Osteoblast (primary cell): ENCODE measurements at regions not wholly inside any gene's neighbourhood (a gene's known extent, or its start where the extent isn't known, plus 50 kb on each side); places are given as distances from the start of the nearest gene placed in this dataset.
A peak's percentile ranks its signal among the peaks of the same experiment; 100 is the strongest.

Source experiments
- DNase-seq: peaks from one replicate; pipeline ENCODE4 v3.0.0; 2011; ENCODE audit warnings: low spot score, mixed read lengths; ENCODE audit not compliant: insufficient read length; ENCODE audit errors: missing footprints
- H2AFZ ChIP-seq: 2 replicates; pipeline ENCODE4 v1.6.0; 2011; ENCODE audit warnings: mild to moderate bottlenecking, low read length
- H3K27ac ChIP-seq: 2 replicates; pipeline ENCODE4 v1.5.1; 2011; ENCODE audit warnings: mild to moderate bottlenecking, low read depth, low read length, moderate library complexity
- H3K27me3 ChIP-seq: 2 replicates; pipeline ENCODE4 v1.6.0; 2012; ENCODE audit warnings: mild to moderate bottlenecking, control low read depth, inconsistent platforms, low read length, moderate library complexity; ENCODE audit not compliant: insufficient read depth
- H3K36me3 ChIP-seq: 2 replicates; pipeline ENCODE4 v1.5.1; 2011; ENCODE audit warnings: mild to moderate bottlenecking, low read length, control low read depth, moderate library complexity; ENCODE audit not compliant: insufficient read depth
- H3K4me1 ChIP-seq: 2 replicates; pipeline ENCODE4 v1.5.1; 2011; ENCODE audit warnings: mild to moderate bottlenecking, low read length, control low read depth, moderate library complexity; ENCODE audit not compliant: insufficient read depth
- H3K4me2 ChIP-seq: 2 replicates; pipeline ENCODE4 v1.6.0; 2011; ENCODE audit warnings: mild to moderate bottlenecking, low read length; ENCODE audit not compliant: insufficient read depth
- H3K4me3 ChIP-seq: fragments of 200-600 bp; sonication (generic); 3 replicates; pipeline ENCODE4 v1.5.1; 2012; ENCODE audit warnings: mild to moderate bottlenecking, low read length, inconsistent platforms; ENCODE audit not compliant: insufficient read depth
- H3K79me2 ChIP-seq: 2 replicates; pipeline ENCODE4 v1.6.0; 2012; ENCODE audit warnings: mild to moderate bottlenecking, low read length, control low read depth, inconsistent platforms; ENCODE audit not compliant: insufficient read depth
- H3K9me3 ChIP-seq: 2 replicates; pipeline ENCODE4 v1.5.1; 2011; ENCODE audit warnings: low read depth, low read length, control low read depth
- H4K20me1 ChIP-seq: 2 replicates; pipeline ENCODE4 v1.6.0; 2012; ENCODE audit warnings: mild to moderate bottlenecking, low read length, control low read depth; ENCODE audit not compliant: insufficient read depth
- CTCF ChIP-seq: IDR thresholded peaks from 2 replicates; pipeline ENCODE4 v1.5.1; 2011; ENCODE audit warnings: mild to moderate bottlenecking, low read depth, low read length, moderate library complexity; ENCODE audit errors: extremely low read depth

DNA sequence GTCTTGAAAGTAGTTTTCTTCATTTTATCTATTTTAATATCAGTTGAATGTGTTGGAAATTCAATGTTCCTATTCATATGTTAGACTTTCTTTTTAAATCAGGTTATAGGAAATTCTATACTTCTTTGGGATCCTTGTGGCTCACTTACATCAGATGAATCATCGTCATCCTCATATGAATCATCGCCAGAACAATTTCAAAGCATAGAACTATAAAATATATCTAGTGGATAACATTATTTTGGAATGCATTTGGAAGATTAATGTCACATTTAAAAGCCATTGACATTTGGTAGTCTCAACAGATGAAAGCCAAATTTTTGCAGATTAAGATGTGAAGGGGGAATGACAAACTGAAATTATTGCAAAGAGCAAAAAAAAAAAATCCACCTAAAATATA, 94.1 kb downstream of the FAM161A start:
- H2AFZ ChIP-seq: no peak overlapping the region
- H3K4me1 ChIP-seq: peaks cover 12% of the 10 kb centered on the region
- peak overlapping the region; percentile 1 for H3K4me2 ChIP-seq
- no peak overlapping the region for H3K4me3 ChIP-seq
- DNase-seq: peak; percentile 82
- H3K27me3 ChIP-seq: no peaks in the 10 kb centered on the region
- H3K9me3 ChIP-seq: no peaks in the 10 kb centered on the region
- H3K36me3 ChIP-seq: no peaks in the 10 kb centered on the region
- no peak for TF ChIP-seq CTCF
- no peaks in the 10 kb centered on the region for H4K20me1 ChIP-seq
- H3K27ac ChIP-seq: peak overlapping the region; percentile 22
- H3K79me2 ChIP-seq: no peaks in the 10 kb centered on the region

GRCh38 chr2:61759005-61759404, 94.9 kb downstream of the FAM161A start:
- H3K36me3 ChIP-seq: no peaks in the 10 kb centered on the region
- H3K4me3 ChIP-seq: no peak overlapping the region
- H3K79me2 ChIP-seq: no peaks in the 10 kb centered on the region
- peak overlapping the region; percentile 1 for H3K4me2 ChIP-seq
- H3K9me3 ChIP-seq: no peaks in the 10 kb centered on the region
- H3K4me1 ChIP-seq: peaks cover 8% of the 10 kb centered on the region
- no peaks in the 10 kb centered on the region for H3K27me3 ChIP-seq
- peak overlapping the region; percentile 22 for H3K27ac ChIP-seq
- no peak for TF ChIP-seq CTCF
- H4K20me1 ChIP-seq: no peaks in the 10 kb centered on the region
- DNase-seq: no peak
- H2AFZ ChIP-seq: no peak overlapping the region

DNA sequence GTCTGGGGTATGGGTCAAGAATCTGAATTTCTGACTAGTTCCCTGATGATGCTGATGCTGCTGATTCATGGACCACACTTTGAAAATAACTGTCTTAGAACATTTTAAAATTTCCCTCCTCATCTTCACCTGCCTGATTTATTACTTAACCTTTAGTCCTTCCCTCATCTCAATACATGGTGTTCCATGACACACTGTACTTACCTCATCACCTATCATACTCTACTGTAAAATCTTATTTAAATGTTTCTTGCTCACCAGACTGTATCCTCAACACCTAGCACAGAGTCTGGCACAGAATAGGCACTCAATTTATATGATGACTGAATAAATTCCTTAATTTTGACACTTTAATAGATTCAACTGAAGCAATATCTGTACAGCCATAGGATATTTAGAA, 95.7 kb downstream of the FAM161A start:
- DNase-seq: no peak
- H3K4me3 ChIP-seq: no peak overlapping the region
- no peak overlapping the region for H3K27ac ChIP-seq
- no peak overlapping the region for H3K4me2 ChIP-seq
- H3K79me2 ChIP-seq: no peaks in the 10 kb centered on the region
- no peaks in the 10 kb centered on the region for H3K36me3 ChIP-seq
- TF ChIP-seq CTCF: no peak
- no peaks in the 10 kb centered on the region for H3K9me3 ChIP-seq
- H2AFZ ChIP-seq: no peak overlapping the region
- peaks cover 8% of the 10 kb centered on the region for H3K4me1 ChIP-seq
- no peaks in the 10 kb centered on the region for H4K20me1 ChIP-seq
- H3K27me3 ChIP-seq: no peaks in the 10 kb centered on the region

DNA sequence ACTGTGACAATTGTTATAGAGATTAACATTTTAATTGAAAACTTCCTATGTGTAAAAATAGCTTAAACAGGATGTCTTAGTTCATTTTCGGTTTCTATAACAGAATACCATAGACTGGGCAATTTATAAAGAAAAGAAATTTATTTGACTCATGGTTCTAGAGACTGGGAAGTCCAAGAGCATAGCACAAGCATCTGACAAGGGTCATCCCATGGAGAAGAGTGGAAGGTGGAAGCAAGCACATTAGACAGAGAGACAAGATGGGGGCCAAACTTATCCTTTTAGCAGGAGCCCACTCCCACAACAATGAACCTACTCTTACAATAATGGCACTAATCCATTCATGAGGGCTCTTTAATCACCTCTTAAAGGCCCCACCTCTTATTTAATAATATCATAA, 100.3 kb downstream of the FAM161A start:
- Histone ChIP-seq H2AFZ (no peak overlapping the region), H3K9me3 (no peaks in the 10 kb centered on the region), H3K79me2 (no peaks in the 10 kb centered on the region), H3K4me2 (no peak overlapping the region), H3K4me3 (no peak overlapping the region), H4K20me1 (no peaks in the 10 kb centered on the region), H3K27ac (no peak overlapping the region), H3K4me1 (peaks cover 6% of the 10 kb centered on the region), H3K27me3 (no peaks in the 10 kb centered on the region), H3K36me3 (no peaks in the 10 kb centered on the region)
- DNase-seq: no peak
- no peak for TF ChIP-seq CTCF
